ENCODE measurements at regions not wholly inside any gene's neighbourhood (a gene's known extent, or its start where the extent isn't known, plus 50 kb on each side); places are given as distances from the start of the nearest gene placed in this dataset.

- TF ChIP-seq, protein P1, sequence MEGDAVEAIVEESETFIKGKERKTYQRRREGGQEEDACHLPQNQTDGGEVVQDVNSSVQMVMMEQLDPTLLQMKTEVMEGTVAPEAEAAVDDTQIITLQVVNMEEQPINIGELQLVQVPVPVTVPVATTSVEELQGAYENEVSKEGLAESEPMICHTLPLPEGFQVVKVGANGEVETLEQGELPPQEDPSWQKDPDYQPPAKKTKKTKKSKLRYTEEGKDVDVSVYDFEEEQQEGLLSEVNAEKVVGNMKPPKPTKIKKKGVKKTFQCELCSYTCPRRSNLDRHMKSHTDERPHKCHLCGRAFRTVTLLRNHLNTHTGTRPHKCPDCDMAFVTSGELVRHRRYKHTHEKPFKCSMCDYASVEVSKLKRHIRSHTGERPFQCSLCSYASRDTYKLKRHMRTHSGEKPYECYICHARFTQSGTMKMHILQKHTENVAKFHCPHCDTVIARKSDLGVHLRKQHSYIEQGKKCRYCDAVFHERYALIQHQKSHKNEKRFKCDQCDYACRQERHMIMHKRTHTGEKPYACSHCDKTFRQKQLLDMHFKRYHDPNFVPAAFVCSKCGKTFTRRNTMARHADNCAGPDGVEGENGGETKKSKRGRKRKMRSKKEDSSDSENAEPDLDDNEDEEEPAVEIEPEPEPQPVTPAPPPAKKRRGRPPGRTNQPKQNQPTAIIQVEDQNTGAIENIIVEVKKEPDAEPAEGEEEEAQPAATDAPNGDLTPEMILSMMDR (IDR thresholded peaks at IDR 0.05): no peak
- TF ChIP-seq POLR2A (IDR thresholded peaks at IDR 0.05): no peak
- no peak for TF ChIP-seq POLR2AphosphoS5 (IDR thresholded peaks at IDR 0.05)
- no peak for TF ChIP-seq EP300 (IDR thresholded peaks at IDR 0.05)
Measured at GRCh38 chr20:40499391-40499790, 189.6 kb downstream of the MAFB start.

Data from sigmoid colon (tissue), 4 donors.